HG02973 (cell line): ENCODE measurements at regions not wholly inside any gene's neighbourhood (a gene's known extent, or its start where the extent isn't known, plus 50 kb on each side); places are given as distances from the start of the nearest gene placed in this dataset.
"Not testable (repeated sequence)": the region's sequence is repeated elsewhere in the genome, so short reads cannot be mapped to it uniquely, and the experiment has no call there.

ENCODE experiments used
- ATAC-seq: cut with Tn5 transposase; IDR thresholded peaks from one replicate; pipeline ENCODE4 v1.9.1; 2021; ENCODE audit warnings: moderate library complexity; ENCODE audit not compliant: unreplicated experiment

GRCh38 chr10:3874990-3875841 is 90.2 kb upstream of the KLF6 start:
- peak; percentile 58 for ATAC-seq

- ATAC-seq: not testable (repeated sequence)
Observed at GRCh38 chr10:3874610-3874989, 89.6 kb upstream of the KLF6 start.

DNA sequence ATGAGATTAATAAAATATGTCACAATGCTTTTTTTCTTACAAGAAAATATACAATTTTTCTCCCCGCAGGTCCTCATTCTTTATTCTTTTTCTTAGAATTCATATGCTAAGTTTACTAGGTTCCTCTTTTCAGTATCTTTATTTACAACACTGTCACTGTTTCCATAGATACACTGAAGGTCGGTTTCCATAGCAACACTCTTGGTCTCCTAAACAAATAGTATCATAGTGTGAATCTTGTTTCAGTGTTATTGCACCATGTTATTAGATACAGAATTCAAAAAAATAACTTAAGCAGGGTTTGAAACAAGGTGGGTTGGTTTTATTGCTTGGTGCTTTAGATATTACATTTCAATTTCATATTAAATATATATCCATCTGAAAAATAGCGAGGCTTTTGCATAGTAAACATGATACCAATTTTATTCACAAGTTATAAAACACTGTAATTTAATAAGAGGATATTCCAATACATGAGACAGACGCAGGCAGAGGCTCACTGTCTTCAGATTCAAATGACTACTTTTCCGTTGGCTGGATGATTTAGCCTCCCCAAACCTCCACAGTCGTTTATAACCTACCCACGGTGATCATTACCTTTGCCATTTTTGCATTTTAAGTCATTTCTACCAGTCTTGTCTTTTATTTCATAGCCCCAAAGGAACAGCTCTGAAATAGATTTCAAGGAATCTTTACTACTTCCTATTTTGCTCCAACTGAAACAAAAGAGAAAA is 88.9 kb upstream of the KLF6 start:
- peak; percentile 69 for ATAC-seq

DNA sequence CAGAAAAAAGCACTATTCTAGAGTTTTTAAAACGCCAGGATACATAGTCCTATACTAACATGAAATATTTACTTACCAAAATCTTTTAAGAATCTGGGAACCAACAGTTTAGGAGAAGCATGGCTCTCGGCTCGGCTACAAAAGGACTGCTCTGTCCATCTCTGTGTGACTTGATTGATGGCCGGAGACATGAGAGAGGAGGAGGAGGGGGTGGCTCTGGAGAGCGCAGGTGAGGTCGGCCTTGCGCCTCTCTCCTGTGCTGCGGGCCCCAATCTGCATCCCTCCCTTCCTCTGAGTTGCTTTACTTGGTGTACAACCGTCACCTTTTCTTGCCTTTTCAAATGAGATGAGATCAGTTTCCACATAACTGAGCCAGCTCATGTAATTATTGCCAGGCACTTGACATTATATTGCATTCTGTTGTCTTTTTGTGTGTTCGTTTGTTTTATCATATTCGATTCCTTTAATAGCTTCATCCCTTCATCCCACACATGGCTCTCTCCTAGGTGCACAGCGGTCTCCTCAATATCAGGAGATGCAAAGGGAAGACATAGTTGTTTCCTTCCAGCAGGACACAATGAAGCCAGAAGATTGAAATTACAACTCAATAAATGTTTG is 87.8 kb upstream of the KLF6 start:
- ATAC-seq: no peak

DNA sequence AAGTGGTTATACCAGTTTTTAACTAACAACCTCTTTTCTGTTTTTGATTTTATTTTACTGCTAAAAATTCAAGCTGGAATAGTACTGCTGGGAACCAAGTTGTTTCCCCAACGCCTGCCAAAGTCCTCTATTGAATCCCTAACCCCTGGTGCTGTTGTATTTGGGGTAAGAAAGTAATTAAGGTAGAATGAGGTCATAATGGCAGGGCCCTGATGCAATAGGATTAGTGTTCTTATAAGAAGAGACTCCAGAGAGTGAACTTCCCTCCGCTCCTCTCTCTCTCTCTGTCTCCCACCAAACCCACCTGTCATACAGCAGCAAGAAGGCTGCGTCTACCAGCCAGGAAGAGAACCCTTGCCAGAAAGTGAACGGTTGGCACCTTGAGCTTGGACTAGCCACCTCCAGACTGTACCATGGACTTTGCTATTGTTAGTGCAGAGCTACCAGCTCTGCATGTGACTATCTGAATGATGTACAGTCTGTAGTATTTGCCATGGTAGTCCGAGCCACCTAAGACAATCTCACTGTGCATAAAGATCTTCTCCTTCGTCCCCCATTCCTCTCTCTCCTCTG is 86.5 kb upstream of the KLF6 start:
- ATAC-seq: no peak

DNA sequence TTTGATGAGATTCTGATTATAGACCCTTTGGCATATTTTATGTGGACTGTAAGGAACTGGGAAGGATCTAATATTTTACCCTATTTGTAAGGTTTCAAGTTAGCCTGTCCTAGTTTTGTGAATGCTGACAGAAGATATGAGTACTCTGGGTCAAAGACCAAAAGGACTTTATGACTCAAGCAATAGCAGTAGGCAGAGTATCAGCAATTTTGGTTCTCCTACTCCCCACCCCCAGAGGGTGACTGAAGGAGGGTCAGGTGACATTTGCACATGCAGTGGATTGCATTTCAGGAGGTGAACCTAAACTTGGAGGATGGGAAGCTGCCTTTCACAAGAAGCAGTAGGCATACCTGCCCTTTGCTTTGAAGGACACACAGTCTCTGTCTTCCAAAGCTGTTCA is 84.0 kb upstream of the KLF6 start:
- peak; percentile 31 for ATAC-seq

GRCh38 chr10:3868271-3868664 is 83.3 kb upstream of the KLF6 start:
- peak; percentile 42 for ATAC-seq

GRCh38 chr10:3867454-3868270 is 82.7 kb upstream of the KLF6 start:
- ATAC-seq: no peak

GRCh38 chr10:3866332-3866731 is 81.3 kb upstream of the KLF6 start:
- peak; percentile 30 for ATAC-seq

DNA sequence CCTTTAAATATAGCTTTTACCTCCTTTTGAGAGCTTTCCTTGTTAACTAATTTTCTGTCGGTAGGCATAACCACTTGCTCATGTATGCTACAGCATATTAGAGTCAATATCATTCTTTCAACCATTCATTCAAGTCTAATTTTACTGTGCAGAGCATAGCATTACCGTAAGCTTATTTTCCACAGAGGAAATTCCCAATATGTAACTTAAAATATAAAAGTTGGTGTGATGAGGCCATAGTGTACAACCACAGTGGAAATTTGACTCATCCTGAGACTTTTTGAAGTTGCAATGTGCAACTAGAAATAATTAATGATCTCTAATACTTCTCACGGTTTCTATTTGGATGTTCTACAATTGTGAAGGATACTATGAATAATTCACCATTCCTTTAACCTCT is 80.6 kb upstream of the KLF6 start:
- ATAC-seq: no peak

DNA sequence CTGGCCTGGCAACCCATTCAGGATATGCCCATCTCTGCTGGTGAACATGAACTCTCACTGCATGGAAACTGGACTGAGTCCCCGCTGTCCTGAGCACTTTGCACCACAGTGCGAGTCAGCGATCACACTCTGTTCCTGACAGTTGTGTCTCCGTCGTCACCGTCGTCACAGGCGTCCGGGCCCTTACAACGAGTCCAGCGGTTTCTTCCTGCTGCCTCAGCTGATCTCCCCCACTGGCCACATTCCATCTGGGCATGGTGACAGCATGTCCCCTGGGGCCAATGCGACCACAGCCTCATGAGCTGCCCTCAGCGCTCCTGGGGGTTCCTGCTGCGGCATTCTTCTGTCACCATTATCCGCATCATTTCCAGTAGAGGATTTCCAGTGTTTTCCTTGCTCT is 76.8 kb upstream of the KLF6 start:
- ATAC-seq: no peak

DNA sequence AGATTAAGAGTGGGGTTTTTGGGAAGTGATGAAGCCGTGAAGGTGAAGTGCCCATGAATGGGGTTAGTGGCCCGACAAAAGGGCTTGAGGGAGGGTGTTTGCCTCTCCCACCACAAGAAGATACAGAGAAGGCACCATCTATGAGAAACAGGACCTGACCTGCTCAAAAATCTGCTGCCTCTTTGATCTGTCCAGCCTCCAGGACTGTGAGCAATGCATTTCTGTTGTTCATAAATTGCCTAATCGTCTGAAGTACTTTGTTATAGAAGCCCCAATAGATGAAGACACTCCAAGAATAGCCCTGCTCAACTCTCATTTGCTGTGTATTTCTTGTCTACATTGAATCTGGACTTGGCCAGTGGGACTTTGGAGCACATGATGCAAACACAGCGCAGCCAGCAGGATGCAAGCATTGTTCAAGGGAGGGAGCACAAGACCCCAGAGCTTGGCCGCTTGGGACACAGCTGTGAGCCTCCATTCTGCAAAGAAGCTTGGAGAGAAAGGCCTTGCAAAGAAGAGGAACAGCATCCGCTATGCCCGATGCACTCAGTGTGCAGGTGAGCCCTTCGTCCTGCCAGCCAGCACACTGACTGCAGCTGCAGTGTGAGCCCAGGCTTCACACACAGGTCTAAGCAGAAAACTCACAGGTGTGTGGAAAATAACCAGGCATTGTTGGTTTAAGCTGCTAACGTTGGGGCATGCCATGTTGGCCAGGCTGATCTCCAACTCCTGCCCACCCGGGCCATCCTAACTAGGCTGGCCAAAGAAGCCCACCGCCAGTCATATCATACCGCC is 73.2 kb upstream of the KLF6 start:
- ATAC-seq: no peak

DNA sequence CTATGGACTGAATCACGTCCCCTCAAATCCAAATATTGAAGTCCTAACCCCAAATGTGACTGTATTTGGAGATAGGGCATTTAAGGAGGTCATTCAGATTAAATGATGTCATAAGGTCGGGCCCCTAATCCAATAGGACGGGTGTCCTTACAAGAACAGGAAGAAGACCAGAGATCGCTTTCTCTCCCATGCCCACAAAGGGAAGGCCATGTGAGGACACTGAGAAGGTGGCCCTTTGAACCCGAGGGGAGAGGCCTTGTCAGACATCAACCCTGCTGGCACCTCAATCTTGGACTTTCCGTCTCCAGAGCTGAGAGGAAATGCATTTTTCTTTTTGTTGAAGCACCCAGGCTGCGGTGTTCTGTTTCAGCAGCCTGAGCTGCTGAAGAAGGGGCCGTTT is 72.3 kb upstream of the KLF6 start:
- ATAC-seq: no peak

DNA sequence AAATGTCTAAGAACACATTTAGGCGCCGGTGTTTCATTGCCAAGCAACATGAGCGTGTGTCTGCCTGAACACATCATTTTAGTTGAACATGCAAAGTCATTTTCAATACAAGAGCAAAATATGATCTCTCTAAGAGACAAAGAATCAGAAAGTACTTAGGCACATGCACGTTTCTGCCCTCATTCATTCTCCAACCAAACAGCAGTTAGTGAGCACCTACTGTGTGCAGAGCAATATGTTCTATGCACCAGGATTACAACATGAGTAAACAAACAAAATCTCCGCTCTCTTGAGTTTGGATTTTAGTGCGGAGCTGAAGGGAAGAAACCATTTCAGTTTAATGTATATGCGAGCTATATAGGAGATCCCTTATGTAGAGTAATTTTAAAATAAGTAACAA is 71.6 kb upstream of the KLF6 start:
- ATAC-seq: no peak

- ATAC-seq: no peak
Observed at GRCh38 chr10:3853547-3854303, 68.7 kb upstream of the KLF6 start.

GRCh38 chr10:3853016-3853415 is 68.0 kb upstream of the KLF6 start:
- no peak for ATAC-seq

- ATAC-seq: peak; percentile 90
Observed at GRCh38 chr10:3852147-3852904, 67.3 kb upstream of the KLF6 start.
